ENCODE measurements at regions not wholly inside any gene's neighbourhood (a gene's known extent, or its start where the extent isn't known, plus 50 kb on each side); places are given as distances from the start of the nearest gene placed in this dataset.

DNA sequence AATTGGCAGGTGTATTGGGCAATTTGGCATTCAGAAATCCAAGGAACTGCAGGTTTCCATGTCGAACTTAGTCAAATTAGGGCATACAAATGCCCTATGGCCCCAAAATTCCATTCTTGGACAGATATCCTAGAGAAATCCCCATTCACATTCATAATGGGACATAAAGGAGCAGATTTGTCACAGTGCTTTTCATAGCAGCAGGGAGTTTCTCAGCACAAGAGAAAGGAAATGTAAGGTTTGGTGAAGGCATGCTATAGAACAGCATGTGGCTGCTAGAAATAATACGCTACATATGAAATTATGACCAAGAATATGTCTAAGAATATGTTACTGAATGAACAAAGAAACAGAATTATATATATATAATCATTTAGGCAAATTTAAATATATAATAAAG lies 437.5 kb upstream of the BOD1L1 start:
- TF ChIP-seq CTCF (IDR thresholded peaks at IDR 0.05) = no peak
- no peak for TF ChIP-seq POLR2A (IDR thresholded peaks at IDR 0.05)

Measured in adrenal gland (tissue), 5 donors.